NT2/D1 (cell line): ENCODE measurements at regions not wholly inside any gene's neighbourhood (a gene's known extent, or its start where the extent isn't known, plus 50 kb on each side); places are given as distances from the start of the nearest gene placed in this dataset.

Source experiments
- YY1 ChIP-seq: IDR thresholded peaks from 2 replicates; pipeline ENCODE4 v1.6.1; 2011; ENCODE audit not compliant: insufficient read length, insufficient read depth
- ZNF274 ChIP-seq: IDR thresholded peaks from 2 replicates; pipeline ENCODE4 v1.6.1; 2011; ENCODE audit warnings: mild to moderate bottlenecking, low read depth, low read length

DNA sequence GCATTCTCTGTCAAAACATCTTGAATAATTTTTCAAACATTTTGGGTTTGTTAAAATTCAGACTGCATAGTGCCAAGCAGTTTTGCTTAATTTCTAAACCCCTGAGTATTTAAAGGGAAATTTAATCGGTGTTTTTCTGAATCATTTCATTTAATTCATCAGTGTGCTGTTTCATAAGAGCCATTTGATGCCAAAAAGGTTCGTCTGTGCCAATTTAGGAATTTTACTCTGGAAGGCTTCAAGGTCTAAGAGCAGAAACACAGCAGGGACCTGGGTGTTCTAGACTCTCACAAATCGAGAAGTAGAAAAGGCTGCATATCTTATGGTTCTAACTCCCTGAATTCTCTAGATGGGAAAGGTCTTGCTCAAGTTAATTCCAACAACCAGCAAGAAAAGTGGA lies 311.9 kb upstream of the NT5C1B start:
- TF ChIP-seq YY1 (no peak), ZNF274 (no peak)
